Nephron progenitor cell (in vitro differentiated cells): ENCODE measurements at regions not wholly inside any gene's neighbourhood (a gene's known extent, or its start where the extent isn't known, plus 50 kb on each side); places are given as distances from the start of the nearest gene placed in this dataset.
"Not testable (repeated sequence)": the region's sequence is repeated elsewhere in the genome, so short reads cannot be mapped to it uniquely, and the experiment has no call there.

ENCODE experiments used
- DNase-seq: peaks from one replicate; pipeline ENCODE4 v3.0.0; 2021
- H3K27ac Mint-ChIP-seq: 2 replicates; pipeline ENCODE4 v1.8.0; 2021; ENCODE audit warnings: mild to moderate bottlenecking, moderate library complexity, mixed read lengths
- H3K27me3 Mint-ChIP-seq: 2 replicates; pipeline ENCODE4 v1.8.0; 2021; ENCODE audit warnings: mild to moderate bottlenecking, low read depth, mixed read lengths; ENCODE audit not compliant: poor library complexity
- H3K36me3 Mint-ChIP-seq: 2 replicates; pipeline ENCODE4 v1.8.0; 2021; ENCODE audit warnings: low read depth, mixed read lengths
- H3K4me1 Mint-ChIP-seq: 2 replicates; pipeline ENCODE4 v1.8.0; 2021; ENCODE audit warnings: mixed read lengths
- H3K4me3 Mint-ChIP-seq: 2 replicates; pipeline ENCODE4 v1.8.0; 2021; ENCODE audit warnings: mild to moderate bottlenecking, moderate library complexity, mixed read lengths
- H3K9me3 Mint-ChIP-seq: 2 replicates; pipeline ENCODE4 v1.8.0; 2021; ENCODE audit warnings: mild to moderate bottlenecking, moderate library complexity, mixed read lengths
- TF ChIP-seq, protein P1 (sequence below): fragments of 200-600 bp; sonication (generic); IDR thresholded peaks from 2 replicates; pipeline ENCODE4 v1.5.0; 2021; ENCODE audit warnings: antibody characterized with exemption

DNA sequence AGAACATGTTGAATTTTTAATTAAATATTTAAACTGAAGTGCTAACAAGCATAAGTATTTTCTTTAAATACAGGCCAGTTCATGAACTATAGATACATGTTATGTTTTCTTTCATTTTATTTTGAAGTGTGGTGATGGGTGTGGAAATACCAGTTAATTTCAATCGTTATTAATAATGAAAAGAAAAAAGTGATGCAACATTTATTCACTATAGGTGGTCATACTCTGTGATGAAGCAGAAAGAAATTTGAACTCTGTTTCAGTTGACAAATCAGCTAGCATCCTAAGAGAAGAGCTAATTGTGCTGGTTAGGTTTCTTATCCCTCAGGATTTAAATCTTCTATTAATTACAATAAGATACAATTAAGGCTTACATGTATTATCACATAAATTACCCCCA, 795.1 kb upstream of the DDX18 start:
- no peak overlapping the region for H3K27ac Mint-ChIP-seq
- H3K9me3 Mint-ChIP-seq, result no peaks in the 10 kb centered on the region
- H3K36me3 Mint-ChIP-seq, result no peaks in the 10 kb centered on the region
- no peak for DNase-seq
- TF ChIP-seq, protein P1, sequence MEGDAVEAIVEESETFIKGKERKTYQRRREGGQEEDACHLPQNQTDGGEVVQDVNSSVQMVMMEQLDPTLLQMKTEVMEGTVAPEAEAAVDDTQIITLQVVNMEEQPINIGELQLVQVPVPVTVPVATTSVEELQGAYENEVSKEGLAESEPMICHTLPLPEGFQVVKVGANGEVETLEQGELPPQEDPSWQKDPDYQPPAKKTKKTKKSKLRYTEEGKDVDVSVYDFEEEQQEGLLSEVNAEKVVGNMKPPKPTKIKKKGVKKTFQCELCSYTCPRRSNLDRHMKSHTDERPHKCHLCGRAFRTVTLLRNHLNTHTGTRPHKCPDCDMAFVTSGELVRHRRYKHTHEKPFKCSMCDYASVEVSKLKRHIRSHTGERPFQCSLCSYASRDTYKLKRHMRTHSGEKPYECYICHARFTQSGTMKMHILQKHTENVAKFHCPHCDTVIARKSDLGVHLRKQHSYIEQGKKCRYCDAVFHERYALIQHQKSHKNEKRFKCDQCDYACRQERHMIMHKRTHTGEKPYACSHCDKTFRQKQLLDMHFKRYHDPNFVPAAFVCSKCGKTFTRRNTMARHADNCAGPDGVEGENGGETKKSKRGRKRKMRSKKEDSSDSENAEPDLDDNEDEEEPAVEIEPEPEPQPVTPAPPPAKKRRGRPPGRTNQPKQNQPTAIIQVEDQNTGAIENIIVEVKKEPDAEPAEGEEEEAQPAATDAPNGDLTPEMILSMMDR, result no peak
- H3K27me3 Mint-ChIP-seq, result no peaks in the 10 kb centered on the region
- no peak overlapping the region for H3K4me3 Mint-ChIP-seq
- no peaks in the 10 kb centered on the region for H3K4me1 Mint-ChIP-seq

DNA sequence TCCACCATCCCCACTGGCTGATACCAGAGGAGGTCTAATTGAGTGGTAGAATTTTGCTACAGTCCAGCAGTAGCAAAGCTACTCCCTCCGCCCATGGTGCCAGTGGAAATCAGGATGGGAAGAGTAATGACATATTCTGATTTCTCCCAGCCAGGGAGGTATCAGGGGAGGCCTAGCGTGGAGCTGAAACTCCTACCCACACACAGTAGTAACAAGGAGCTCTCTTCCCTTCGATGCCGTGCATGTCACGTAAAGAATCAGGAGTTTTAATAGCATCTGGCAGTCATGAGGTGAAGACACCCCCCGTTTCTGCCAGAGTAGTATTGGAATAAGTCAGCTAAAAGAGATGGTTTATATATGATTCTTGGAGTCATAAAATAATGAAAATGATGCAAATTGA, 786.8 kb upstream of the DDX18 start:
- Mint-ChIP-seq H3K36me3 (peaks cover 9% of the 10 kb centered on the region), H3K4me3 (no peak overlapping the region), H3K27me3 (no peaks in the 10 kb centered on the region), H3K9me3 (peaks cover 15% of the 10 kb centered on the region), H3K4me1 (no peaks in the 10 kb centered on the region), H3K27ac (no peak overlapping the region)
- TF ChIP-seq, protein P1, result no peak
- DNase-seq, result no peak

DNA sequence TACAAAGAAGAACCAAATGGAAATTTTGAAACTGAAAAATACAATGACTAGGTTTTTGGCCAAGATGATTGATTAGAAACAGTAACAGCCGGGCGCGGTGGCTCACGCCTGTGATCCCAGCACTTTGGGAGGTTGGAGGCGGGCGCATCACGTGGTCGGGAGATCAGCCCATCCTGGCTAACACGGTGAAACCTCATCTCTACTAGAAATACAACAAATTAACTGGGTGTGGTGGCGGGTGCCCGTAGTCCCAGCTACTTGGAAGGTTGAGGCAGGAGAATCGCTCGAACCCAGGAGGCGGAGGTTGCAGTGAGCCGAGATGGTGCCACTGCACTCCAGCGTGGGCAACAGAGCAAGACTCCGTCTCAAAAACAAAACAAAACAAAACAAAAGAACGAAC, 785.8 kb upstream of the DDX18 start:
- H3K36me3 Mint-ChIP-seq, result peaks cover 15% of the 10 kb centered on the region
- H3K4me3 Mint-ChIP-seq, H3K27me3 Mint-ChIP-seq, H3K27ac Mint-ChIP-seq, H3K4me1 Mint-ChIP-seq, DNase-seq: not testable (repeated sequence)
- peaks cover 21% of the 10 kb centered on the region for H3K9me3 Mint-ChIP-seq

DNA sequence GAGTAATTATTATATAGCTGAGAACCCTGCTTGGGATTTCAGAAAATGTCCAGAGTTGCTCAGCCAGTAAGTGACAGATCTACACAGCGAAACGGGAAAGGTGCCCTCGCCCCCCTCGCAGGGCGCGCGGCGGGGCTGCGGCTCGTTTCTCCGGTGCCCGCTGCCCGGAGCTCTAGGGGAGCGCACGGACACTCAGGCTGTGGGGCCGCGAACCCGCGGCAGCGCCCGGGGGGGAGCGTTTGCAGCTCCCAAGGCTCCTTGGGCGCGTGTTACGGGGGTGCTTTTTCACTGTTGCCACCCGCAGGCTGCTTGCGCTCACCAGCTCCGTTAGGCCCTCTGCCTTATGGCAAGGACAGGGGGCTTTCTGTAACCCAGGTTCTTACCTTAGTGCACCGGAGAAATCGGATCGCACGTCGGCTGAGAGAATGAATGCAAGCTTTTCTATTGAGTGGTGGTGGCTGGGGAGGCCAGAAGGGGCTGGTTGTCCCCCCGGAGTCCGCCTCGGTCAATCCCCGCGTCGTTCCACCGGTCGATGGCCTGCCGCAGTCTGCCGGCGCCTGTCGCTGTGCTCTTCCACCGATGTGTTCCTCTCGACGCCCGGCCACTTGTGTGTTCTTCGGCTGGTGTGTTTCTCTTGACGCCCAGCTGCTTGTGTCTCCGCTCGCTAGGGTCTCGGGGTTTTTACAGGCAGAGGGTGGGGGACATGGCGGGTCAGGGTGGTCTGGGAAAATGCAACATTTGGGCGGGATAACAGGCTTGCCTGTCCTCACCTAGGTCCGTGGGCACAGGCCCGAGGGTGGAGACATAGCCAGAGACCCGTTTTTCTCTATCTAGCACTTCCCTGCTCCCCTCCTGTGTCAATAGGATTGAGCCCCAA, 758.8 kb upstream of the DDX18 start:
- H3K27ac Mint-ChIP-seq, result peak overlapping the region; percentile 18
- H3K27me3 Mint-ChIP-seq, result no peaks in the 10 kb centered on the region
- H3K9me3 Mint-ChIP-seq, result peaks cover 13% of the 10 kb centered on the region
- H3K36me3 Mint-ChIP-seq, result peaks cover 12% of the 10 kb centered on the region
- peaks cover 6% of the 10 kb centered on the region for H3K4me1 Mint-ChIP-seq
- H3K4me3 Mint-ChIP-seq, result no peak overlapping the region
- TF ChIP-seq, protein P1, result no peak
- DNase-seq, result no peak

DNA sequence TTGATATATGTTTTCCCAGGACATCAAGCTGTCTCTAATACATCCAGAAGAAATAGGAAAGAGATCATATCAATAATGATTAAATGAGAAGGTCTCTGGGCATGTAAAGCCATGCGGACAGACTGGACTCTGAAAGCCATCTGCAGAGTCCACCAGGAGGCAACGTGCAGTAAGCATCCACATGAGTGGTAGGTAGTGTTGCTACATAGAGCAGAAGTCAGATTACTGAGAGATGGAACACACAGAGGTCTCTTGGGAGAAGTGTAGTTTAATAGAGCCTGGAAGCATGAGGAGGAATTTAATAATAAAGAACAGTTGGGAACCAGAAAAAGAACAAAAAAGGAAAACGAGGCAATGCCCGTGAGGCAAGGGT, 758.1 kb upstream of the DDX18 start:
- no peak for DNase-seq
- Mint-ChIP-seq H3K9me3 (peaks cover 13% of the 10 kb centered on the region), H3K27me3 (no peaks in the 10 kb centered on the region), H3K36me3 (peaks cover 12% of the 10 kb centered on the region), H3K4me3 (no peak overlapping the region), H3K27ac (no peak overlapping the region), H3K4me1 (peaks cover 6% of the 10 kb centered on the region)
- TF ChIP-seq, protein P1, result no peak

DNA sequence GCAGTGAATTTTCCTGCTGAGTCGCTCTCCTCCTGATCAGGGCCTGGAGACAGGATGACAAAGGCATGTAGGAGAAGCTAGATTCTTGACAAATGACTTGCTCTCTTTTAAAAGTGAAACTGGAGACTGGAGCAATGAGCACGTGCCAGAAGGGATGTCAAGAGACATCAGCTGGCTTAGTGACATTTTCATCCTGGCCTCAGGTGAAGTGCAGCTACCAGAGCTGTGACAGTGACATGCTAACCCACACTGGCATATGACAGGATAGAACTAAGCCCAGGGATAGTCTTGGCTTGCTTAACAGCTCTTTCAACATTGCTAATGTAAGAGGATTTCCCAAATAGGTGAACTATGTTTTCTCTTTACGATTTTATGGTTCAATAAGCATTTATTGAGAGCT, 757.5 kb upstream of the DDX18 start:
- Mint-ChIP-seq H3K9me3 (peaks cover 13% of the 10 kb centered on the region), H3K4me1 (peaks cover 6% of the 10 kb centered on the region), H3K27me3 (no peaks in the 10 kb centered on the region), H3K27ac (no peak overlapping the region), H3K4me3 (no peak overlapping the region), H3K36me3 (peaks cover 12% of the 10 kb centered on the region)
- TF ChIP-seq, protein P1, result no peak
- DNase-seq, result no peak
